ENCODE measurements at regions not wholly inside any gene's neighbourhood (a gene's known extent, or its start where the extent isn't known, plus 50 kb on each side); places are given as distances from the start of the nearest gene placed in this dataset.

DNA sequence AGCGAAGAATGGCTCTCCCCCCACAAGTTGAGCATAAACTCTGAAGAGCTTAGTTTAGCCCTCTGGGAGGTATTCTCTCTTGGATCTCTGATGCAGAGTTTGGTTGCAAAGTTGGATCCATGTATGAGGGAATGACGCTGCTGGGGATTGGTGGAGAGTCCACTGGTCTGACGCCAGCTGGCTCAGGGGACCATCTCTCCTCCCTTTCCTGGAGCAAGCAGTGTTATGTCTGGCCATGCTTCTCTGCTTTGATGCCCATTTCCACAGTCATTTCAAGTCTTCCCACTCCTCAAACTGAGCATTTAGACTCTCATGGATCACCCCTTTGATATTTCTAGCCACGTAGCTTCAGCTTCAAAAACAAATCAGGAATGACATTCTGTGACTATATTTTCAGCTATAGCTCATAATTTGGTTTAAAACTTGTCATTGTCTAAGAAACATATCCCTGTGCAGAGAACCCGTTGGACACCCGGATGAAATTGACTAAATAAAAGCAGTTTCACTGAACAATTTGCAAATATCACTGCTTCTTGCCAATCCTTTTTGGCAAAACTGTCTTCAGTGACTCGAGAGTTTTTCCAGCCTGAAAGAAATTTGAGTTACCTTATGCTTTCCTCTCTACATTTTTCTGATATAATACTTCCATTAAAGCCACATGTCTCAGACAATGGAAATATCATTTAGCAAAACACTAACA lies 193.4 kb upstream of the CDH11 start (continued):
- TF ChIP-seq, protein P1, sequence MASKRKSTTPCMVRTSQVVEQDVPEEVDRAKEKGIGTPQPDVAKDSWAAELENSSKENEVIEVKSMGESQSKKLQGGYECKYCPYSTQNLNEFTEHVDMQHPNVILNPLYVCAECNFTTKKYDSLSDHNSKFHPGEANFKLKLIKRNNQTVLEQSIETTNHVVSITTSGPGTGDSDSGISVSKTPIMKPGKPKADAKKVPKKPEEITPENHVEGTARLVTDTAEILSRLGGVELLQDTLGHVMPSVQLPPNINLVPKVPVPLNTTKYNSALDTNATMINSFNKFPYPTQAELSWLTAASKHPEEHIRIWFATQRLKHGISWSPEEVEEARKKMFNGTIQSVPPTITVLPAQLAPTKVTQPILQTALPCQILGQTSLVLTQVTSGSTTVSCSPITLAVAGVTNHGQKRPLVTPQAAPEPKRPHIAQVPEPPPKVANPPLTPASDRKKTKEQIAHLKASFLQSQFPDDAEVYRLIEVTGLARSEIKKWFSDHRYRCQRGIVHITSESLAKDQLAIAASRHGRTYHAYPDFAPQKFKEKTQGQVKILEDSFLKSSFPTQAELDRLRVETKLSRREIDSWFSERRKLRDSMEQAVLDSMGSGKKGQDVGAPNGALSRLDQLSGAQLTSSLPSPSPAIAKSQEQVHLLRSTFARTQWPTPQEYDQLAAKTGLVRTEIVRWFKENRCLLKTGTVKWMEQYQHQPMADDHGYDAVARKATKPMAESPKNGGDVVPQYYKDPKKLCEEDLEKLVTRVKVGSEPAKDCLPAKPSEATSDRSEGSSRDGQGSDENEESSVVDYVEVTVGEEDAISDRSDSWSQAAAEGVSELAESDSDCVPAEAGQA (IDR thresholded peaks at IDR 0.05; ENCODE audit: low read depth) = no peak
- TF ChIP-seq, protein P1 (CRISPR knock-in tag; IDR thresholded peaks at IDR 0.05; ENCODE audit: borderline replicate concordance) = no peak
- no peak for TF ChIP-seq MYC (CRISPR knock-in tag; IDR thresholded peaks at IDR 0.05; ENCODE audit: borderline replicate concordance)
- TF ChIP-seq, protein P2, sequence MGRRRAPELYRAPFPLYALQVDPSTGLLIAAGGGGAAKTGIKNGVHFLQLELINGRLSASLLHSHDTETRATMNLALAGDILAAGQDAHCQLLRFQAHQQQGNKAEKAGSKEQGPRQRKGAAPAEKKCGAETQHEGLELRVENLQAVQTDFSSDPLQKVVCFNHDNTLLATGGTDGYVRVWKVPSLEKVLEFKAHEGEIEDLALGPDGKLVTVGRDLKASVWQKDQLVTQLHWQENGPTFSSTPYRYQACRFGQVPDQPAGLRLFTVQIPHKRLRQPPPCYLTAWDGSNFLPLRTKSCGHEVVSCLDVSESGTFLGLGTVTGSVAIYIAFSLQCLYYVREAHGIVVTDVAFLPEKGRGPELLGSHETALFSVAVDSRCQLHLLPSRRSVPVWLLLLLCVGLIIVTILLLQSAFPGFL (CRISPR knock-in tag; IDR thresholded peaks at IDR 0.05) = no peak
- no peak for TF ChIP-seq SALL1 (CRISPR knock-in tag; IDR thresholded peaks at IDR 0.05)
- no peak for TF ChIP-seq ZNF558 (CRISPR knock-in tag; IDR thresholded peaks at IDR 0.05; ENCODE audit: borderline replicate concordance)
- TF ChIP-seq, protein P3, sequence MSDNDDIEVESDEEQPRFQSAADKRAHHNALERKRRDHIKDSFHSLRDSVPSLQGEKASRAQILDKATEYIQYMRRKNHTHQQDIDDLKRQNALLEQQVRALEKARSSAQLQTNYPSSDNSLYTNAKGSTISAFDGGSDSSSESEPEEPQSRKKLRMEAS (IDR thresholded peaks at IDR 0.05) = no peak
- TF ChIP-seq, protein P4, sequence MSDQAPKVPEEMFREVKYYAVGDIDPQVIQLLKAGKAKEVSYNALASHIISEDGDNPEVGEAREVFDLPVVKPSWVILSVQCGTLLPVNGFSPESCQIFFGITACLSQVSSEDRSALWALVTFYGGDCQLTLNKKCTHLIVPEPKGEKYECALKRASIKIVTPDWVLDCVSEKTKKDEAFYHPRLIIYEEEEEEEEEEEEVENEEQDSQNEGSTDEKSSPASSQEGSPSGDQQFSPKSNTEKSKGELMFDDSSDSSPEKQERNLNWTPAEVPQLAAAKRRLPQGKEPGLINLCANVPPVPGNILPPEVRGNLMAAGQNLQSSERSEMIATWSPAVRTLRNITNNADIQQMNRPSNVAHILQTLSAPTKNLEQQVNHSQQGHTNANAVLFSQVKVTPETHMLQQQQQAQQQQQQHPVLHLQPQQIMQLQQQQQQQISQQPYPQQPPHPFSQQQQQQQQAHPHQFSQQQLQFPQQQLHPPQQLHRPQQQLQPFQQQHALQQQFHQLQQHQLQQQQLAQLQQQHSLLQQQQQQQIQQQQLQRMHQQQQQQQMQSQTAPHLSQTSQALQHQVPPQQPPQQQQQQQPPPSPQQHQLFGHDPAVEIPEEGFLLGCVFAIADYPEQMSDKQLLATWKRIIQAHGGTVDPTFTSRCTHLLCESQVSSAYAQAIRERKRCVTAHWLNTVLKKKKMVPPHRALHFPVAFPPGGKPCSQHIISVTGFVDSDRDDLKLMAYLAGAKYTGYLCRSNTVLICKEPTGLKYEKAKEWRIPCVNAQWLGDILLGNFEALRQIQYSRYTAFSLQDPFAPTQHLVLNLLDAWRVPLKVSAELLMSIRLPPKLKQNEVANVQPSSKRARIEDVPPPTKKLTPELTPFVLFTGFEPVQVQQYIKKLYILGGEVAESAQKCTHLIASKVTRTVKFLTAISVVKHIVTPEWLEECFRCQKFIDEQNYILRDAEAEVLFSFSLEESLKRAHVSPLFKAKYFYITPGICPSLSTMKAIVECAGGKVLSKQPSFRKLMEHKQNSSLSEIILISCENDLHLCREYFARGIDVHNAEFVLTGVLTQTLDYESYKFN (CRISPR knock-in tag; conservative IDR thresholded peaks at IDR 0.05) = no peak
